ENCODE measurements at regions not wholly inside any gene's neighbourhood (a gene's known extent, or its start where the extent isn't known, plus 50 kb on each side); places are given as distances from the start of the nearest gene placed in this dataset.

- no peak overlapping the region for H3K18ac ChIP-seq (ENCODE audit: low read length)
- WGBS, 2 donors (ENCODE audit: extremely low coverage in 2 of 2, insufficient read length in 2 of 2, insufficient replicate concordance in 1 of 2), result no CpG with 5 or more reads among the region's 6 CpGs
- no peak overlapping the region for H4K8ac ChIP-seq (ENCODE audit: low read depth, low read length)
- no peaks in the 10 kb centered on the region for H3K36me3 ChIP-seq (replicated peaks in 1 of 2; ENCODE audit: control insufficient read depth in 2 of 2, insufficient read depth in 2 of 2, low read length in 2 of 2)
- no peak overlapping the region for H2BK120ac ChIP-seq (ENCODE audit: low read depth, low read length)
- no peak overlapping the region for H3K14ac ChIP-seq (ENCODE audit: low read length)
- H3K9me3 ChIP-seq (replicated peaks in 1 of 2; ENCODE audit: control insufficient read depth in 2 of 2, insufficient read depth in 1 of 2, low read depth in 1 of 2, low read length in 2 of 2), result peaks cover 0 to 8% of the 10 kb centered on the region in 2 donors
- no peak overlapping the region for H2BK12ac ChIP-seq (ENCODE audit: low read length)
- DNase-seq (ENCODE audit: low spot score), result no peak
- no peak overlapping the region for H2AK5ac ChIP-seq (ENCODE audit: low read depth, low read length)
- no peaks in the 10 kb centered on the region for H3K27me3 ChIP-seq (ENCODE audit: control insufficient read depth in 3 of 3, insufficient read depth in 3 of 3, low read depth in 1 of 3, low read length in 3 of 3)
- H2BK5ac ChIP-seq (ENCODE audit: low read length), result no peak overlapping the region
- H2AFZ ChIP-seq (ENCODE audit: low read length), result no peak overlapping the region
- H4K91ac ChIP-seq (ENCODE audit: low read depth, low read length, poor library complexity), result no peak overlapping the region
- no peaks in the 10 kb centered on the region for H3K79me1 ChIP-seq (ENCODE audit: low read depth, low read length)
- H3K4ac ChIP-seq (ENCODE audit: low read length), result no peak overlapping the region
- no peaks in the 10 kb centered on the region for H3K4me1 ChIP-seq (ENCODE audit: control insufficient read depth in 2 of 2, insufficient read depth in 1 of 2, low read depth in 1 of 2, low read length in 2 of 2)
- no peak overlapping the region for H3K4me2 ChIP-seq (ENCODE audit: insufficient read depth, low read length, poor library complexity, severe bottlenecking)
- H3K4me3 ChIP-seq (ENCODE audit: low read length in 2 of 2), result no peak overlapping the region
- no peak overlapping the region for H2BK15ac ChIP-seq (ENCODE audit: low read length)
- H3K23ac ChIP-seq (ENCODE audit: low read depth, low read length, poor library complexity), result no peak overlapping the region
- H3K9ac ChIP-seq (ENCODE audit: low read depth, low read length, poor library complexity), result no peak overlapping the region
- no peak overlapping the region for H3K27ac ChIP-seq (replicated peaks; ENCODE audit: low read length)
These were observed 226.1 kb downstream of the ANKRD30B start for GRCh38 chr18:14974088-14974487.

- H2BK120ac ChIP-seq (ENCODE audit: low read depth, low read length), result no peak overlapping the region
- H2BK15ac ChIP-seq (ENCODE audit: low read length), result no peak overlapping the region
- no CpG with 5 or more reads among the region's 3 CpGs for WGBS, 2 donors (ENCODE audit: extremely low coverage in 2 of 2, insufficient read length in 2 of 2, insufficient replicate concordance in 1 of 2)
- no peak overlapping the region for H3K18ac ChIP-seq (ENCODE audit: low read length)
- no peak overlapping the region for H3K4ac ChIP-seq (ENCODE audit: low read length)
- peaks cover 0 to 11% of the 10 kb centered on the region in 2 donors for H3K9me3 ChIP-seq (replicated peaks in 1 of 2; ENCODE audit: control insufficient read depth in 2 of 2, insufficient read depth in 1 of 2, low read depth in 1 of 2, low read length in 2 of 2)
- H4K91ac ChIP-seq (ENCODE audit: low read depth, low read length, poor library complexity), result no peak overlapping the region
- no peaks in the 10 kb centered on the region for H3K4me1 ChIP-seq (ENCODE audit: control insufficient read depth in 2 of 2, insufficient read depth in 1 of 2, low read depth in 1 of 2, low read length in 2 of 2)
- no peak overlapping the region for H3K23ac ChIP-seq (ENCODE audit: low read depth, low read length, poor library complexity)
- H2BK5ac ChIP-seq (ENCODE audit: low read length), result no peak overlapping the region
- H3K9ac ChIP-seq (ENCODE audit: low read depth, low read length, poor library complexity), result peak overlapping the region; percentile 70
- H2AFZ ChIP-seq (ENCODE audit: low read length), result no peak overlapping the region
- H3K27ac ChIP-seq (replicated peaks; ENCODE audit: low read length), result no peak overlapping the region
- no peak for DNase-seq (ENCODE audit: low spot score)
- no peaks in the 10 kb centered on the region for H3K36me3 ChIP-seq (replicated peaks in 1 of 2; ENCODE audit: control insufficient read depth in 2 of 2, insufficient read depth in 2 of 2, low read length in 2 of 2)
- no peaks in the 10 kb centered on the region for H3K27me3 ChIP-seq (ENCODE audit: control insufficient read depth in 3 of 3, insufficient read depth in 3 of 3, low read depth in 1 of 3, low read length in 3 of 3)
- no peak overlapping the region for H3K4me3 ChIP-seq (ENCODE audit: low read length in 2 of 2)
- H4K8ac ChIP-seq (ENCODE audit: low read depth, low read length), result no peak overlapping the region
- no peak overlapping the region for H2BK12ac ChIP-seq (ENCODE audit: low read length)
- no peaks in the 10 kb centered on the region for H3K79me1 ChIP-seq (ENCODE audit: low read depth, low read length)
- H2AK5ac ChIP-seq (ENCODE audit: low read depth, low read length), result no peak overlapping the region
- no peak overlapping the region for H3K14ac ChIP-seq (ENCODE audit: low read length)
- no peak overlapping the region for H3K4me2 ChIP-seq (ENCODE audit: insufficient read depth, low read length, poor library complexity, severe bottlenecking)
These were observed 226.6 kb downstream of the ANKRD30B start for GRCh38 chr18:14974576-14974975.

DNA sequence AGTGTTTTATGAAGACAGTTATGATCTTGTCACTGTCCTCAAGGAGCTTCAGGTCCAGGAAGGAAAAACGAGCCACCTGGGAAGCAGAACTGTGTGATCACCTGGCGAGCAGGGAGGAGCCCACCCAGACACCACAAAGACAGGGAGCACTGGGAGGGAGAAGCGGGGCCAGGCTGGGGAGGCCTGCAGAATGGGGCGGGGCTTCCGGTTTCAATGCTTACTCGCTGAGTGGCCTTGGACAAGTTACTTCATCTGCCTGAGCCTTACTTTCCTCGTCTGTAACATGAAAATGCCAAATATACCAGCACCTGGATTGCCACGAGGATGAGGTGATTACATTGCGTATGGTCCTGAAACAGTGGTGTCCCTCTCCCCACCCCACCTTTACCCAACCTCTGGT, 227.5 kb downstream of the ANKRD30B start:
- Histone ChIP-seq H2BK15ac (ENCODE audit: low read length) (no peak overlapping the region), H3K4me1 (ENCODE audit: control insufficient read depth in 2 of 2, insufficient read depth in 1 of 2, low read depth in 1 of 2, low read length in 2 of 2) (no peaks in the 10 kb centered on the region), H2AK5ac (ENCODE audit: low read depth, low read length) (no peak overlapping the region), H3K4me3 (ENCODE audit: low read length in 2 of 2) (no peak overlapping the region), H3K23ac (ENCODE audit: low read depth, low read length, poor library complexity) (no peak overlapping the region), H3K9me3 (replicated peaks in 1 of 2; ENCODE audit: control insufficient read depth in 2 of 2, insufficient read depth in 1 of 2, low read depth in 1 of 2, low read length in 2 of 2) (peaks cover 0 to 14% of the 10 kb centered on the region in 2 donors), H2BK120ac (ENCODE audit: low read depth, low read length) (no peak overlapping the region), H4K8ac (ENCODE audit: low read depth, low read length) (no peak overlapping the region), H3K79me1 (ENCODE audit: low read depth, low read length) (no peaks in the 10 kb centered on the region), H3K18ac (ENCODE audit: low read length) (no peak overlapping the region), H2AFZ (ENCODE audit: low read length) (no peak overlapping the region), H3K36me3 (replicated peaks in 1 of 2; ENCODE audit: control insufficient read depth in 2 of 2, insufficient read depth in 2 of 2, low read length in 2 of 2) (no peaks in the 10 kb centered on the region), H3K14ac (ENCODE audit: low read length) (no peak overlapping the region), H3K27ac (replicated peaks; ENCODE audit: low read length) (no peak overlapping the region), H3K4ac (ENCODE audit: low read length) (no peak overlapping the region), H3K4me2 (ENCODE audit: insufficient read depth, low read length, poor library complexity, severe bottlenecking) (no peak overlapping the region), H2BK12ac (ENCODE audit: low read length) (no peak overlapping the region), H4K91ac (ENCODE audit: low read depth, low read length, poor library complexity) (no peak overlapping the region), H2BK5ac (ENCODE audit: low read length) (no peak overlapping the region), H3K27me3 (ENCODE audit: control insufficient read depth in 3 of 3, insufficient read depth in 3 of 3, low read depth in 1 of 3, low read length in 3 of 3) (no peaks in the 10 kb centered on the region), H3K9ac (ENCODE audit: low read depth, low read length, poor library complexity) (no peak overlapping the region)
- no CpG with 5 or more reads among the region's 9 CpGs for WGBS, 2 donors (ENCODE audit: extremely low coverage in 2 of 2, insufficient read length in 2 of 2, insufficient replicate concordance in 1 of 2)
- no peak for DNase-seq (ENCODE audit: low spot score)

GRCh38 chr18:14976736-14977430, 228.9 kb downstream of the ANKRD30B start:
- no peak overlapping the region for H2BK12ac ChIP-seq (ENCODE audit: low read length)
- H3K27me3 ChIP-seq (ENCODE audit: control insufficient read depth in 3 of 3, insufficient read depth in 3 of 3, low read depth in 1 of 3, low read length in 3 of 3), result no peaks in the 10 kb centered on the region
- no peak overlapping the region for H3K4me3 ChIP-seq (ENCODE audit: low read length in 2 of 2)
- no peak overlapping the region for H2AK5ac ChIP-seq (ENCODE audit: low read depth, low read length)
- no peak overlapping the region for H3K14ac ChIP-seq (ENCODE audit: low read length)
- H2BK15ac ChIP-seq (ENCODE audit: low read length), result no peak overlapping the region
- H3K9ac ChIP-seq (ENCODE audit: low read depth, low read length, poor library complexity), result no peak overlapping the region
- H2BK5ac ChIP-seq (ENCODE audit: low read length), result no peak overlapping the region
- H4K8ac ChIP-seq (ENCODE audit: low read depth, low read length), result no peak overlapping the region
- no peak overlapping the region for H2BK120ac ChIP-seq (ENCODE audit: low read depth, low read length)
- no peak overlapping the region for H4K91ac ChIP-seq (ENCODE audit: low read depth, low read length, poor library complexity)
- H3K9me3 ChIP-seq (replicated peaks in 1 of 2; ENCODE audit: control insufficient read depth in 2 of 2, insufficient read depth in 1 of 2, low read depth in 1 of 2, low read length in 2 of 2), result peaks cover 0 to 15% of the 10 kb centered on the region in 2 donors
- no peaks in the 10 kb centered on the region for H3K79me1 ChIP-seq (ENCODE audit: low read depth, low read length)
- H3K4me2 ChIP-seq (ENCODE audit: insufficient read depth, low read length, poor library complexity, severe bottlenecking), result no peak overlapping the region
- H3K27ac ChIP-seq (replicated peaks; ENCODE audit: low read length), result no peak overlapping the region
- DNase-seq (ENCODE audit: low spot score), result no peak
- H3K4ac ChIP-seq (ENCODE audit: low read length), result no peak overlapping the region
- no peak overlapping the region for H3K18ac ChIP-seq (ENCODE audit: low read length)
- no peak overlapping the region for H2AFZ ChIP-seq (ENCODE audit: low read length)
- WGBS, 2 donors (ENCODE audit: extremely low coverage in 2 of 2, insufficient read length in 2 of 2, insufficient replicate concordance in 1 of 2), result no CpG with 5 or more reads among the region's 10 CpGs
- no peak overlapping the region for H3K23ac ChIP-seq (ENCODE audit: low read depth, low read length, poor library complexity)
- no peaks in the 10 kb centered on the region for H3K4me1 ChIP-seq (ENCODE audit: control insufficient read depth in 2 of 2, insufficient read depth in 1 of 2, low read depth in 1 of 2, low read length in 2 of 2)
- H3K36me3 ChIP-seq (replicated peaks in 1 of 2; ENCODE audit: control insufficient read depth in 2 of 2, insufficient read depth in 2 of 2, low read length in 2 of 2), result no peaks in the 10 kb centered on the region

All from neuronal stem cell (in vitro differentiated cells).